Pancreas (tissue), 10 donors: ENCODE measurements at regions not wholly inside any gene's neighbourhood (a gene's known extent, or its start where the extent isn't known, plus 50 kb on each side); places are given as distances from the start of the nearest gene placed in this dataset.

Experiments used
- ATAC-seq, 4 donors: fragments of 200-7000 bp; cut with Tn5 transposase; one replicate each; pipeline versions ENCODE4 v1.8.0 to v1.9.1; 2020; ENCODE audit warnings: mild to moderate bottlenecking in 4 of 4, moderate library complexity in 4 of 4
- DNase-seq, 6 donors: peaks; one replicate each; pipeline ENCODE4 v3.0.0-alpha.2; 2020
- FAIRE-seq: peaks from 2 replicates; lab custom pipeline; 2012; peaks lifted over from hg19 to GRCh38; lab: Jason Lieb, UNC
- H3K27ac ChIP-seq, 4 donors: fragments of 200-600 bp; sonication (generic); 1 replicate in 3 of 4; 2 replicates in 1 of 4; pipeline versions ENCODE4 v1.5.0 to v1.8.0; 2020
- H3K27me3 ChIP-seq, 4 donors: fragments of 200-600 bp; one replicate each; pipeline ENCODE4 v1.8.0; 2021
- H3K36me3 ChIP-seq, 3 donors: fragments of 200-600 bp; sonication (generic) in 1 of 3; one replicate each; pipeline versions ENCODE4 v1.5.0 to v1.8.0; 2020 to 2021
- H3K4me1 ChIP-seq, 3 donors: fragments of 200-600 bp; one replicate each; pipeline ENCODE4 v1.8.0; 2021
- H3K4me3 ChIP-seq, 4 donors: fragments of 200-600 bp; sonication (generic) in 2 of 4; one replicate each; pipeline versions ENCODE4 v1.5.0 to v1.8.0; 2020 to 2021
- H3K9me3 ChIP-seq, 4 donors: fragments of 200-600 bp; one replicate each; pipeline ENCODE4 v1.8.0; 2021
- CTCF ChIP-seq, 4 donors: fragments of 200-600 bp; sonication (generic) in 3 of 4; IDR thresholded peaks; one replicate each; pipeline versions ENCODE4 v1.5.0 to v1.8.0; 2021; ENCODE audit warnings: antibody characterized with exemption in 4 of 4
- WGBS, 2 donors: extraction: QIAGEN DNeasy Blood & Tissue Kit; methylation state at CpG; one replicate each; pipeline ENCODE4 v1.1.7; 2013; 5-methylcytosine and 5-hydroxymethylcytosine counted together
- intact Hi-C, 3 donors: fragments of 100-400 bp; cut with DNase I; formaldehyde crosslinking; loops; one replicate each; pipeline versions ENCODE4 v1.11.1 to v1.14.2; 2022
- donor health status: healthy with polysubstance abuse.
- donor health status: DM: no; HTN: no; CAD: no; lungs with moderate emphysema.
- donor health status: DM: no; HTN: no; CAD: no.
- donor health status: control.
- donor health status: control.
- donor health status: Bipolar disorder and iron deficiency.
- donor health status: DM: yes; HTN: yes; CAD: no.
- donor health status: DM: no; HTN: no; CAD: no.
- donor health status: DM: no; HTN: no; CAD: no.
- donor health status: DM: yes; HTN: yes; CAD: no.

DNA sequence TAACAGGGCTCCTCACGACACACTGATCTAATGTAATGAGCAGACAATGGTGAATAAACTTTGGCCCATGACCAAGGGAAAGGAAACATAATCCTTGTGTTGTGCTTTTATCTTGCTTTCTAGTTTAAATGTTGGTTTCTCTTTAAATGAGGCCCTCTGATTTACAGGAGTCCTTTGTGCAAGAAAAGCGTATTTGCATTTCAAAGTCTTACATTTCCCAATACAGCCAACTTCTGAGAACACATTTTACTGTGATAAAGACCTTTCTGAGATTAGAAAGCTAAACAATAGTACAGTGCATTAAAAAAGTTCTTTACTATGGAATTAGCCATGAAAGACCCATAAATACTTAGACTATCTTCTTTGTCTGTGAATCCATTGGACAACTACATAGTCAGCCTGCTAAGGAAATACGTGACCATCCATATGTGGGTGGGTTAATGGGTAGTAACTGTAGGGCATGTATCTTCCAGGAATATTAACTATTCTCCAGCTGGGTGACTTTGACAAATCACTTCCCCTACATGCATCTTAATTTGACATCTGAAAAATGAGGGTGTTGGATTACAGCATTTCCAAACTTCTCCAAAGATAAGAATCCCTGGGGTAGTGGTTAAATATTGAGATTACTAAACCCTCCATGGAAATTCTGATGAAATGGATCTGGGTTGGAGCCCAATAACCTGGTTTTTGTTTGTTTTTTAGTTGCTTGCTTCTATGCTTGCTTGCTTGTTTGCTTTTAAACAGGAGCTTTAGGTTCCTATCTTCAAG lies 50.3 kb upstream of the USP1 start:
- ATAC-seq (peak; percentile 60 to 72 (median 70)), FAIRE-seq (no peak), DNase-seq (no peak)
- H3K36me3 ChIP-seq = no peaks in the 10 kb centered on the region
- 12 to 13% methylated on average over 3 of the region's 3 CpGs for WGBS, 2 donors
- no peak for TF ChIP-seq CTCF (IDR thresholded peaks at IDR 0.05)
- H3K9me3 ChIP-seq = no peaks in the 10 kb centered on the region
- peaks cover 3 to 31% (median 21%) of the 10 kb centered on the region in 3 donors for H3K4me1 ChIP-seq
- intact Hi-C loops = no loop called here
- H3K27me3 ChIP-seq = no peaks in the 10 kb centered on the region
- peak overlapping the region in 3 of 4 donors; percentile 25 to 77 (median 64) for H3K27ac ChIP-seq
- H3K4me3 ChIP-seq = no peak overlapping the region
